Astrocyte of the cerebellum (primary cell): ENCODE measurements at regions not wholly inside any gene's neighbourhood (a gene's known extent, or its start where the extent isn't known, plus 50 kb on each side); places are given as distances from the start of the nearest gene placed in this dataset.

Source experiments
- DNase-seq: peaks from one replicate; pipeline ENCODE4 v3.0.0-alpha.2; 2011; ENCODE audit warnings: low read depth
- H3K4me3 ChIP-seq: 2 replicates; pipeline ENCODE4 v1.5.1; 2011; ENCODE audit warnings: mild to moderate bottlenecking, low read depth, low read length, moderate library complexity
- in situ Hi-C: cut with HindIII; loops from 2 replicates; pipeline ENCODE4 v1.10.0; 2017; ENCODE audit warnings: low sequenced_read_pairs
- TF ChIP-seq, protein P1 (sequence below): IDR thresholded peaks from 2 replicates; pipeline ENCODE4 v1.5.1; 2012; ENCODE audit warnings: low read length, low read depth, moderate library complexity, mild to moderate bottlenecking; ENCODE audit errors: missing control alignments

DNA sequence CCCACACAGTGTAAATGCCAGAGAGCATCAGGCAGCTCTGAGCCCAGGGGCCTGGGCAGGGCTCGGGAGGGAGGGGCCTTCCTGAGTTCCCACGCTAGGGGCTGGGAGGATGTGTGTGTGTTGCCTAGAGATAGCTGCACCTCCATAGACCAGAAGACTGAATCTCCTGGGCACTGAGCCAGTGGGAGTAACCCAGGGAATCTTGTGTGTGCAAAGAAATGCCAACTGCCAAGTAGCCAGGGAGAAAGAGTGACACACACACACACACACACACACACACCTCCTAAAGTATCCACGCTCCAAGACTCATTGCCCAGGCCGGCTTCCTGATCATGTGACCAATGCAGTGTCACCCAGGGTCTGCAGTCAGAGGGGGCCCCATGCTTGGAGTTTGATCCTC is 166.2 kb upstream of the RPL38 start:
- in situ Hi-C loops, result no loop called here
- no peak for DNase-seq
- TF ChIP-seq, protein P1, sequence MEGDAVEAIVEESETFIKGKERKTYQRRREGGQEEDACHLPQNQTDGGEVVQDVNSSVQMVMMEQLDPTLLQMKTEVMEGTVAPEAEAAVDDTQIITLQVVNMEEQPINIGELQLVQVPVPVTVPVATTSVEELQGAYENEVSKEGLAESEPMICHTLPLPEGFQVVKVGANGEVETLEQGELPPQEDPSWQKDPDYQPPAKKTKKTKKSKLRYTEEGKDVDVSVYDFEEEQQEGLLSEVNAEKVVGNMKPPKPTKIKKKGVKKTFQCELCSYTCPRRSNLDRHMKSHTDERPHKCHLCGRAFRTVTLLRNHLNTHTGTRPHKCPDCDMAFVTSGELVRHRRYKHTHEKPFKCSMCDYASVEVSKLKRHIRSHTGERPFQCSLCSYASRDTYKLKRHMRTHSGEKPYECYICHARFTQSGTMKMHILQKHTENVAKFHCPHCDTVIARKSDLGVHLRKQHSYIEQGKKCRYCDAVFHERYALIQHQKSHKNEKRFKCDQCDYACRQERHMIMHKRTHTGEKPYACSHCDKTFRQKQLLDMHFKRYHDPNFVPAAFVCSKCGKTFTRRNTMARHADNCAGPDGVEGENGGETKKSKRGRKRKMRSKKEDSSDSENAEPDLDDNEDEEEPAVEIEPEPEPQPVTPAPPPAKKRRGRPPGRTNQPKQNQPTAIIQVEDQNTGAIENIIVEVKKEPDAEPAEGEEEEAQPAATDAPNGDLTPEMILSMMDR, result no peak
- H3K4me3 ChIP-seq, result no peak overlapping the region

DNA sequence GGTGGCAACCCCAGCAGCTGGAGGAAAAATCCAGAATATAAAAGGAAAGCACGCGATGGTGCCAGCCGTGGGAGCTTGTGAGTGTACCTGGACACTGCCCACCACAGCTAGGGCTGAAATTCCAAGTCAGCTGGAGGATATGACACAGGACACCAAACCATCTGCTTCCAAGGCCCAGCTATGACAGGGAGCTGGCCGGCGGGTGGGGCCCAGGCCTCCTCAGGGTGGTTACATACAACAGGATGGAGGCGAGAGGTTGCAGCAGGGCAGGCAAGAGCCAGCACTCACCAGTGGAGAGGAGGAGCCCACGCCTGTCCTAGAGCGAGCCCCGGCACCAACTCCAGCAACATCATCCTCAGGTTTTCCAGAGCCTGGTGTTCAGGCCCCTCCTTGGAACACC is 163.2 kb upstream of the RPL38 start:
- no peak for DNase-seq
- in situ Hi-C loops, result no loop called here
- TF ChIP-seq, protein P1, result no peak
- H3K4me3 ChIP-seq, result no peak overlapping the region

DNA sequence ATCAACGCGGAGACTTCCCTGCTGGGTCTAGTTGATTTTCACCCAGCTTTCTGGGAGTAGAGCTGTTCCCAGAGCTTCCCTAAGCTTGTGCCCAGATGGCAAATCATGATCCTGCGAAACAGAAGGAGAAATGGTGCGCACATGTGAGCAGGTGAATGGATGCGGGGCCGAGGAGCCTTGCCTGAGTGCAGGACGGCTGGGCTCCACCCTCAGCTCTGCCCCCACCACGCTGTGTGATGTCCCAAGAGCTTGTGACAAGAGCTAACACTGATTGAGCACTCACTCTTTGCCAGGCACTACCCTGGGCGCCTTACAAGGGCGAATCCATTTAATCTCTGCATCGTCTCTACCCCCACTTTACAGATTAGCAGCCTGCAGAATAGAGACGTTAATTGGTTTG is 162.7 kb upstream of the RPL38 start:
- no peak overlapping the region for H3K4me3 ChIP-seq
- TF ChIP-seq, protein P1, result no peak
- in situ Hi-C loops, result no loop called here
- no peak for DNase-seq

DNA sequence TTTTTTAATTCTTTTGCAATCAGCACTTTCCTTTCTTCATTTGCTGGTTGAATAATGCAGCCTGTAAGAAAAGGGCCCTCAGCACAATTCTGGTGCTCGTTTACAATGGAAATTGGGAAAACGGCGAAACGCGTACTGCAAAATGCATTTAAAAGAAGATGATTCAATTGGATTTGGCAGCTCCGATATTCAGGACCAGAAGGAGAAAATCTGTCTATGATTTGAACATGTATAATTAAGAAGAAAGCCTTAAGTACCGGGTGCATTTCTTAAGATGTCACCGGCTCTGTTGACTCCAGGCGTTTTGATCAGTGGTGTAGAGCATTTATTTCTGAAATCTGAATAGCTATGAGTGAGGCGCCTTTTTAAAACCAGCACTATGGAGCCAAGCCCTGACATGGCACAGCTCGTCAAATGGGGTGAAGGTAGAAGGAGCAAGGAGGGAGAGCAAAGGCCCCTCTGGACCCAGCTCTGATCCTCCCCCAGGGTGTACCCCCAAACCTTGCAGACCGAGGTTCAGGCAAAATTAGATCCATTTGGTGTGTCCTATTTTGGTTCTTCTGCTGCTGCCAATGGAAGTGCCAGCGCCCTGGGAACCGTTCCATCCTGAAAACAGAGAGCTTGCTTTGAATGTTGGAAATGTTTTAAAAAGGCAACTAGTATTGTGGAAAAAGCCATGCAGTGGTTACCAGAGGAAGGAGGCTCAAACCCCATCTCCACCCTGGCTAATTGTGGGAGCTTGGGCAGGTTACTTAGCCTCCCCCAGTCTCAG is 161.4 kb upstream of the RPL38 start:
- H3K4me3 ChIP-seq, result no peak overlapping the region

DNA sequence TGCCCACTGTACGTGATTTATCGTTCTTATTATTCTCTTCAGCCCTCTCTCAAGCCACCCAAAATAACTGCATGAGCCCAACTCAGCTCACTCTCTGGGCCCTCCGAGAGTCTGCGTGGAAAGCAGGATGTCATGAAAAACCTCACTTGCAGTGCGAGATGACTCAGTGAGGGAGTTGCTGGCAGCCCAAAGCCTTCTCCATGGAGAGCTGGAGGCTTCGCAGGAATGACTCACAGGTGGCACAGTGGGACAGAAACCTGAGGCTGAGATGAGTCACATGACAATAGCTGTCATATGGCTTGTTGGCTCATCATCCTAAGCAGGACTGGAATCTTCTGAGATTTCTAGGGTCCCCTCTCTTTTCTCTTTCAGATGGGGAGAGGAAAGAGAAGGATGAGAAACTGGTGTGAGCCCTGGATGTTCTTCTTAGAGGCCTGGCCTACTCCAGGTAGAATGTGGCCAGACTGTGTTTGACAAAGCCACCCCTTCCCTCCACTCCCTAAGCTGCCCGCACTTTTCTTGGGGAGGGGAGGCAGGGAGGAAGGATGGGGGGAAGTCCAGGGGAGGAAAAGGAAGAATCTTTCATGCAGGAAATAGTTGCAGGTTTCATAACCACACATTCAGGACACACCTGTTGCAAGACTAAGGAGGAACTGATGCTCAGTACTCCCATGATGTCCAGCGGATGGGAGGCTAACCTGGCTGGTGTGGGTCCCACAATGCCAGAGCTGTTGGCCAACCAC is 160.6 kb upstream of the RPL38 start:
- DNase-seq, result peak; percentile 92
- H3K4me3 ChIP-seq, result no peak overlapping the region
- TF ChIP-seq, protein P1, result no peak
- in situ Hi-C loops, result no loop called here

More for the DNA sequence above, 161.4 kb upstream of the RPL38 start:
- in situ Hi-C loops, result no loop called here
- TF ChIP-seq, protein P1, result no peak
- DNase-seq, result no peak

DNA sequence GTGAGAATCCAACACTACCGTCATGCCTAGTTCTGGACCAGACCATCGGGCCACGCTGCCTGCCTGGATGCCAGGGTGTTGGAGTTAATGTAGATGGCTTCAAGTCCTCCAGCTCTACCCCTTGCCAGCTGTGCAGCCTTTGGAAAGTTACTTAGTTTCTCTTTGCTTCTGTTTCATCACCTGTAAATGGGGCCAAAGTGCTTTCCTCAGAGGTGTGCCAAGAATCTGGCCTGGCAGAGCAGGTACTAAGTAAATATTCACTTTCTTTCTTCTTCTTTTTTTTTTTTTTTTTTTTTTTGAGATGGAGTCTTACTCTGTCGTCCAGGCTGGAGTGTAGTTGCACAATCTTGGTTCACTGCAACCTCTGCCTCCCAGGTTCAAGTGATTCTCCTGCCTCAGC is 159.5 kb upstream of the RPL38 start:
- in situ Hi-C loops, result no loop called here
- TF ChIP-seq, protein P1, result no peak
- H3K4me3 ChIP-seq, result no peak overlapping the region
- no peak for DNase-seq
